Spleen (tissue), 7 donors: ENCODE measurements at regions not wholly inside any gene's neighbourhood (a gene's known extent, or its start where the extent isn't known, plus 50 kb on each side); places are given as distances from the start of the nearest gene placed in this dataset.

Experiments used
- POLR2A ChIP-seq, 3 donors: fragments of 450-650 bp; IDR thresholded peaks; one replicate each; pipeline ENCODE4 v1.5.1; 2017; ENCODE audit warnings: antibody characterized with exemption in 3 of 3, mild to moderate bottlenecking in 1 of 3
- POLR2AphosphoS5 ChIP-seq, 3 donors: sonication (generic); formaldehyde crosslinking; IDR thresholded peaks; one replicate each; pipeline ENCODE4 v1.5.1; 2017; ENCODE audit warnings: antibody characterized with exemption in 3 of 3
- TF ChIP-seq, protein P1 (sequence below), 11 experiments: fragments of 200-600 bp in 7 of 11; fragments of 450-650 bp in 4 of 11; sonication (generic) in 4 of 11; IDR thresholded peaks in 8 of 11; conservative IDR thresholded peaks in 3 of 11; 1 replicate in 7 of 11; 2 replicates in 4 of 11; pipeline versions ENCODE4 v1.4.0 to v1.8.0; 2016 to 2021; ENCODE audit warnings: antibody characterized with exemption in 11 of 11, inconsistent platforms in 4 of 11, mild to moderate bottlenecking in 1 of 11
- donor health status: DM: no; HTN: no; CAD: no; lungs with moderate emphysema.
- donor health status: DM: no; HTN: no; CAD: no.
- donor health status: DM: no; HTN: no; CAD: no.

GRCh38 chr13:70408865-70409264, 300.6 kb upstream of the KLHL1 start:
- TF ChIP-seq, protein P1, sequence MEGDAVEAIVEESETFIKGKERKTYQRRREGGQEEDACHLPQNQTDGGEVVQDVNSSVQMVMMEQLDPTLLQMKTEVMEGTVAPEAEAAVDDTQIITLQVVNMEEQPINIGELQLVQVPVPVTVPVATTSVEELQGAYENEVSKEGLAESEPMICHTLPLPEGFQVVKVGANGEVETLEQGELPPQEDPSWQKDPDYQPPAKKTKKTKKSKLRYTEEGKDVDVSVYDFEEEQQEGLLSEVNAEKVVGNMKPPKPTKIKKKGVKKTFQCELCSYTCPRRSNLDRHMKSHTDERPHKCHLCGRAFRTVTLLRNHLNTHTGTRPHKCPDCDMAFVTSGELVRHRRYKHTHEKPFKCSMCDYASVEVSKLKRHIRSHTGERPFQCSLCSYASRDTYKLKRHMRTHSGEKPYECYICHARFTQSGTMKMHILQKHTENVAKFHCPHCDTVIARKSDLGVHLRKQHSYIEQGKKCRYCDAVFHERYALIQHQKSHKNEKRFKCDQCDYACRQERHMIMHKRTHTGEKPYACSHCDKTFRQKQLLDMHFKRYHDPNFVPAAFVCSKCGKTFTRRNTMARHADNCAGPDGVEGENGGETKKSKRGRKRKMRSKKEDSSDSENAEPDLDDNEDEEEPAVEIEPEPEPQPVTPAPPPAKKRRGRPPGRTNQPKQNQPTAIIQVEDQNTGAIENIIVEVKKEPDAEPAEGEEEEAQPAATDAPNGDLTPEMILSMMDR (IDR thresholded peaks at IDR 0.05 in 8 of 11, conservative IDR thresholded peaks at IDR 0.05 in 3 of 11): no peak
- TF ChIP-seq POLR2A (IDR thresholded peaks at IDR 0.05): no peak
- TF ChIP-seq POLR2AphosphoS5 (IDR thresholded peaks at IDR 0.05): no peak
